NAMALWA (cell line): ENCODE measurements at regions not wholly inside any gene's neighbourhood (a gene's known extent, or its start where the extent isn't known, plus 50 kb on each side); places are given as distances from the start of the nearest gene placed in this dataset.
"Not testable (repeated sequence)": the region's sequence is repeated elsewhere in the genome, so short reads cannot be mapped to it uniquely, and the experiment has no call there.

ENCODE experiments used
- DNase-seq: peaks from one replicate; pipeline ENCODE4 v3.0.0-alpha.2; 2015; ENCODE audit warnings: low spot score

DNA sequence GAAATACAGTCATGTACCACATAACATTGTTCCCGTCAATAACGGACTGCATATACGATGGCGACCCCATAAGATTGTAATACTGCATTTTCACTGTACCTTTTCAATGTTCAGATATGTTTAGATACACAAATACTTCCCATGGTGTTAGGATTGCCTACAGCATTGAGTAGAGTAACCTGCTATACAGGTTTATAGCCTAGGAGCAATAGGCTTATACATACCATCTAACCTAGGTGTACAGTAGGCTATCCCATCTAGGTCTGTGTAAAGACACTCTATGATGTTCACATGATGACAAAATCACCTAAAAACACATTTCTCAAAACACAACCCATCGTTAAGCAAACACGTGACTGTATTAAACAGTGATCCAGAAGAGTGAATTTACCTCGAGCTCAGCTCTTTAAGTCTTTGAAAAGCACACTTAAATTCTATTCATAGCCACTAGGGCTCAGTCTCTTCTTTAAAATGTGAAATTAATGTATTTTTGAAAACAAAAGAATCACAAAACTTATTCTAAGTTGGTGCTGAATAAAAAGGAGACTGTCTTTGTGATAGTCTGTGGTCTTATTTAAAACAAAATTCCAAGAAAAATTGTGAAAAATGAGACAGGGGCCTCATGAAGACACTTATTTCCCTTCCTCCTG lies 239.1 kb upstream of the ARID2 start:
- no peak for DNase-seq

DNA sequence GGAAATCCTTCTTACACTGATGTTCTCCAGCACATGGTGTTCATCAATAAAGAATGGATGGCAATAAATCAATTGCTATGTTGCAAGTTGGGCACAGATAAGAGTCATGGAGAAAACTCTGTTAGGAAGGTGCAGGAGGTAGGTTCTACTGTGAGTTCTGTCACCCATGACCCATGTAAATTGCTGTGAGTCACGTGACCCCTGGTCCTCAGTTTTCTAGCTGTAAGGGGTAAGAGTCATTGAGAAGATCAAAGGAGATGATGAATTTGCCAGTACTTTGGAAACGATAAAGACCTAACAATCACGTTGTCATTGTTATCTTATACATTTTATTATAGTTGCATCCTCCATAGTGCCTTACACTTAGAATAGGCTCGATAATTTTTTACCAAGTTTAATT lies 235.2 kb upstream of the ARID2 start:
- no peak for DNase-seq

DNA sequence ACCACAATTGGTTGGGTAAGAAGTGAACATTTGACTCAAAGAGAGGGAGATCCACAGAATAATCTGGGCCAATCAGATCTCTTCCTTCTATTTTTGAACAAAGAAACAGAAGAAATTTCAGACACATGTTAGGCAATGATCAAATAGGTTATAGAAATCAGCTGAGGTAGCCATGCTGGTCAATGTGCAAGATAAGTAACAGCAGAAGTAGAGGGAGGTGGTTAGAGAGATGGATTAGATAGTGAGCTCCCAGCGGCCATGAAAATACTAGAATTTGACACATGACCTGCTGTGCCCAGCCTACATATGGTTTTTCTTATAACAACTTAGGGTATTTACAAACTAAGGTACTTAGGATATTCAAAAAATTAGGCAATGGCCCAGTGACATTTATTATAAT lies 230.9 kb upstream of the ARID2 start:
- DNase-seq, result no peak

DNA sequence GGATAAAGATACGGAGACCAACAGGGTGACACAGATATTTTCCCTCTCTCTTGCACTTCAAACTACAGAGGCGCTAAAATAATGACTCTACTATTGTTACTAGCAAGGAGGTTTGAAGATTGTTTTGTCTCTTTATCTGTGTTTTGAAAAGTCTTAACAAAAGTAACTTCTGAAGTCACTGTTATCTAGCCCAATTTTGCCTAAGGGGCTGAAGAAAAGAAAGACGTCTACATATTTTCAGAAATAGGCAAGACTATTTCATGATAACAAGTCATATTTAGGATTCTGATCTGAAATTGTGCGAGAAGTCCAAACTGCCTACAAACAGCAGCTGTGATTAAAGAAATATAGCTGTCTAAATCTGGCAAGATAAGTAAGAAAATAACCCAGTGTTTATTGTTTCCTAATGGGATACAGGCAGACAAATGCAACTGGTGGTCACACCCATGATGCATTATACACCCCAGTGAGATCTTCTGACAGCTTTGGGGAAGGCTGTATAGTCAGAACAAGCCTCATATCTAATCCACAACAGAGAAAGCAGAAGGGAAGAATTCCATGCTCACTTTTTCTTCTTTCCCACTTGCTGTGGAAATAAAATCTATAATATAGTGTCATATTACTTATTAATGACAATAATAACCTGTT lies 226.9 kb upstream of the ARID2 start:
- DNase-seq, result no peak

DNA sequence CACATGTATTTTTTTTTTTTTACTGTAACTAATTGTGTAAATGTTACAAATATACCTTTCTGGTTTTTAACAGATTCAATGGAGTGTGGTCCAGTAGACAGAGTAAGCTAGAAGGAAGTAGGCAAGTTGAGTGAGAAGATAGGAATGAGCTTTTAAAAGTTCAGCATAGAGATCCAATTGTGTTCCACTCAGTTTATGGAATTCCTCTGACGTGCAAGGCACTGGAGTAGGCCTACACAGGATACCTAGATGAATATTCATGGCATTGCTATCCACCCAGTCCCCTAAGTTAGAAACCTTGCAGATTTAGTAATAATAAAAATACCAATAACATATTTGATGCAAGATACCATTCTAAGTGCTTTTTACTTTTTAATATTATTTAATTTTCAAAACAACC lies 225.6 kb upstream of the ARID2 start:
- no peak for DNase-seq

DNA sequence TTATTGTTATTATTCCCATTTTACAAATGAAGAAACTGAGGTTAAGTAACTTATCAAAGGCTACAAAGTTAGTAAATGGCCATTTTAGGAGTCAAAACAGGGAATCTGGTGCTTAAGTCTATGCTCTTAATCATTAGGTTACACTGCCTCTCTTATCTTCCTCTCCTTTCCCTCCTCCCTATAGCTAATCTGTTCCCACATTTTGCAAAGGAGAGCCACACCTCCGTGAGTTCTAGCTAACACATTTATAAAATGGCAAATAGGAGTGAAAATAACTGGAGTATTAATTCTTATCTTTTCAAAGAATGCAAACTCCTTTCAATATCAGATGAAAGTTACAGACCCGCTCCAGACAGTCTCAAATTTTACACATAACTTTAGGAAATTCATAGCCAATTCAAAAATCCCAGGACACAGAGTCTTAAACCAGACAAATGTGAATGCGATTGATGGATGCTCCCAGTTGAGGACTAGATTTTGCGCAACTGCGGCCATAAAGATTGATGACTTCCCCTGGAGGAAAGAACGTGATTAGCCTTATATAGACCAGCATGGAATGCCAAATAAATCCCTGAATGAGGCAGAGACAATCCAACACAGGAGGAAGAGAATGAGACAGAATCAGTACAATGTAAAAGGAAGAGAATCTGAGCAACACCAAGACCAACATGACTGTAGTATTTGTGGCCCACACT lies 225.0 kb upstream of the ARID2 start:
- DNase-seq, result no peak

DNA sequence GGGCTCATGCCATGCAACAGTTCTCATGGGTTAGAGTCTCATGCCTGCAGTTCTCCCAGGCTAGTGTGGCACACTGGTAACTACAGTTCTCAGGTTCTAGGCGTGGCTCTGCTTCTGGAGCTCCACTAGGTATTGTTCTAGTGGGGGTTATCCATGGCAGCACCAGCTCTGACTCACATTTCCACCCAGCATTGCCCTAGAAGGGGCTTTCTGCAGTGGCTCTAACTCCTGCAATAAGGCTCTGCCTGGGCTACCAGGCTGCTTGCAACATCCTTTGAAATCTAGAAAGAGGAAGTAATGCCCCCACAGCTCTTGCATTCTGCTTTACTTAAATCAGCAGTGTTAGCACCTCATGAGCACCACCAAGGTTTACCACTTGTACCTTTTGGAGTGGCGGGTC lies 220.3 kb upstream of the ARID2 start:
- no peak for DNase-seq

DNA sequence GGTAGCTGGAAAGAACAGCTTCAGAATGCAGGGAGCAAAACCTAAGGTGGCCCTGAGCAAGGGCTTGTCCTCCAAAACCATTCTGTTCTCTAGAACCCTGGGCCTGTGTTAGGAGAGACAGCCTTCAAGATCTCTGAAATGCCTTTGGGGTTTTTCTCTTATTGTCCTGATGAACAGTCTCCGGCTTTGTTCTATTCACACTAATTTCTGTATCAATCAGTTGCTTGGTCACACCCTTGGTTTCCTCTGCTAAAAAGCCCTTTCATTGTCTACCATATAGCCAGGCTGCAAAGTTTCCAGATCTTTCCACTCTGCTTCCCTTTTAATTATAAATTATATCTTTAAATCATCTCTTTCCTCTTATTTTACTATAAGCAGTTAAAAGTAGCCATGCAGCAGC lies 219.9 kb upstream of the ARID2 start:
- no peak for DNase-seq

DNA sequence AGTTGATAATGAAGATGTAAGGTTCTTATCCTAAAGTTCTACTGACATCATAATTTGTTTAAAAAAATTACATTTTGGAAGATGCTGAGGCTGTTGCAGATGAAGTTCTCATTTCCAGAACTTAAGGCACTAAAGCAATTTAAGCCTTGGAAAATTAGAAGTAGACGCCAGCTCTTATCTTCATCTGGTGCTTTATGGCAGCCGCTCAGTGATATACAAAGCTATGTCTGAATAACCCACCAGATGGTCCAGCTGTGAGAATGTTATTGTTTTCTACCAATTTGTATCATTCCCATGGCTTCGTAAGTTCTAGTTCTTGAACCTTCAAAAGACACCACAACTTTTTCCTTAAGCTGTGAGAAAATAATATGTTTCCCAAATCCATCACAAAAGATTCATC lies 212.1 kb upstream of the ARID2 start:
- no peak for DNase-seq

DNA sequence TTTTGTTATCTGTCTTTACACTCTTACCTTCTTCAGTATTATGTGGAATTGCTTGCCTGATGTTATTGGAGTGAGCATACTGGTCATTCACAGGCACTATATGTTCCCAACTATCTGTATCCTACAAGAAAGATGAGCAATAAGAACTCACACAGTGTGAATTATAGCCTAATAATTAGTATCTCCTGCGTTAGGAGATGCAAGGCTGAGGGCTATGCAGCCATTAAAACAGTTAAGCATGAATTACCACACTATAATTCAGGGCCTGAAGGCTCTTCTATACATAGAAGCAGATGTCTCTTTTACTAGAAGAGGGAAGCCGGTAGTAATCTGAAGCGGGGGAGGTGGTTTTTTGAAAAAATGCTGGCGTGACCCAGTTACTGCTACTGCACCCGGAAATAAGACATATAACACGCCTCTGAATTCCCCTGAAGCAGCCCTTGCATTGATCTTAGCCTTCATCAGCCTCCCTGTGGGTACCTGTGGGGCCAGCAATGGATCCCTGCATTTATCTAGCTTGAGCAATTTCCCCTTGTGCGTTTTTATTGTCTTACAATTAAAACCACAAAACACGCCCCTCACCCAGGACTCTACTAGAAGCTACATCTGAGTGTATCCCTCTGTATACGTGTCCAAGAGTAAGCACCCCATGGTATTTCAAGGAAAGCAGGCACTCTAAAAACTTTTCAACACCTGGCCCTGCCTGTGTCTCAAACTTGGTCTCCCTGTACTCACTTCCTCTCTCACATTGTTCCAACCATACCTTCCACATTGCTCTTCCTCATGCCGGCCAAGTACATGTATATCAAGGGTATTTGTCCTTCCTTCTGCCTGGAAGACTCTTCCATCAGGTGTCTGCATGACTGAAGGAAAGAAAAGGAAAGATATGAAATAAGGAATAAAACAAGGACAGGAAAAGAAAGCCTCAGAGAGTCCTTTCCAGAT lies 210.9 kb upstream of the ARID2 start:
- DNase-seq, result no peak

DNA sequence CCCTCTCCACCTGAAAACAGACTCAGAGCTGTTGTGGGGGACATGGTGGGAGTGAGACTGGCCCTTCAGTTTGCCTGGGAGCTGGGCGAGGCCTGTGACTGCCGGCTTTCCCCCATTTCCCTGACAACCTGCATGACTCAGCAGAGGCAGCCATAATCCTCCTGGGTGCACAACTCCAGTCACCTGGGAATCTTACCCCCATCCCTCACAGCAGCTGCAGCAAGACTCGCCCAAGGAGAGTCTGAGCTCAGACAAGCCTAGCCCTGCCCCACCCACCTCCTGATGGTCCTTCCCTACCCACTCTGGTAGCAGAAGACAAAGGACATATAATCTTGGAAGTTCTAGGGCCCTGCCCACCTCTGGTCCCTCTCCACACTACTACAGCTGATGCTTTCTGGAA lies 207.3 kb upstream of the ARID2 start:
- no peak for DNase-seq

DNA sequence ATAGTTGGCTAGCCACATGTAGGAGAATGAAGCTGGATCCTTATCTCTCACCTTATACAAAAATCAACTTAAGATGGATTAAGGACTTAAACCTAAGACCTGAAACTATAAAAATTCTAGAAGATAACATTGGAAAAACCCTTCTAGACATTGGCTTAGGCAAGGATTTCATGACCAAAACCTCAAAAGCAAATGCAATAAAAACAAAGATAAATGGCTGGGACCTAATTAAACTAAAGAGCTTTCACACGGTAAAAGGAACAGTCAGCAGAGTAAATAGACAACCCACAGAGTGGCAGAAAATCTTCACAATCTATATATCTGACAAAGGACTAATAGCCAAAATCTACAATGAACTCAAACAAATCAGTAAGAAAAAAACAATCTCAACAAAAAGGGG lies 202.7 kb upstream of the ARID2 start:
- not testable (repeated sequence) for DNase-seq

DNA sequence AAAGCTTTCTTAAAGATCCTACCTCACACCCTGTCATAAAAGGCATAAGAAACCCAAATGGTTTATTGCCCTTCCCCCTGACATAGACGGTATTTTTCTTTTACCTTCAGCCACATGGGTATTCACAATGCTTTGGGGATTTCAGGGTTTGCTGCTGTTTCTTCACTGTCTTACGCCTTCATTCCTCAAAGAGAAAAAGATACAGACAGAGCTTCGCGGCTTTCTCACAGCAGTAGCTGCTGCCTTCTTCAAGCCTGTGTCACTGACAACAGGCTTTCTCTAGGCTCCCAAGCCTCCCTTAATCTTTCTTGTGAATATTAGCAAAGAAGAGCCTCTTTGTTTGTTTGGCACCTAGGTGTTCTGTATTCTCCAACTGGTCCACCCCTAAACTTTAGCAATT lies 197.4 kb upstream of the ARID2 start:
- DNase-seq, result no peak

DNA sequence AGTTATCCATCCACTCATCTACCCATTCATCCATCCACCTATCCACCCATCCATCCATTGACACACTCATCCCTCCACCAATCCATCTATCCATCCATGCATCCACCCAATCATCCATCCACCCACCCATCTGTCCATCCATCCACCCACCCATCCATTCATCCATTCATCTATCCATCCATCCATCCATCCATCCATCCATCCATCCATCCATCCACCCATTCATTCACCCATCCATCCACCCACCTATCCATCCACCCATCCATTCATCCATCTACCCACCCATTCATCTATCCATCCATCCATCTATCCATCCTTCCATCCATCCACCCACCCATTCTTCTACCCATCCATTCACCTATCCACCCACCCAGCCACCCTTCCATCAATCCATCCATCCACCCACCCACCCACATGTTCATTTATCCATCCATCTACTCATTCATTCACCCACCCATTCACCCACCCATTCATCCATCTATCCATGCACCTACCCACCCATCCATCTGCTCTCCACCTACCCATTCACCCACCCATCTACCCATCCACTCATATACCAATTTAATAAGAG lies 193.8 kb upstream of the ARID2 start:
- no peak for DNase-seq

DNA sequence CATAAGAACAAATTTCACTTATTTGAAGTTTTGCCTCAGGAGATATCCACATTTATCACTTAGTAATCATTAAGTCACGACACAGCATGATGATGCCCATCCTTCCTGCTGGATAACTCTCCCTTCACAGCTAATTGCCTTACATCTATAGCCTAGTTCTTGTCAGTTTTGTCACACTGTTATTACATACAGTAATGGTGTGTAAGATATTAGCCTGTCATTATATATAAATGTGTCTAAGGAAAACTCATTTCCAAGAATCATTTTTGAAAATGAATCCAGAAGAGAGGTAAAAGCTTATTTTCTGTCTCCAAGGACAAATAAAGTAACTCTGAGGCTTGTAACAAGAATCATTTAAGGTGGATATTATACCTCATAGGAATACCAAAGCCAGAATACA lies 193.2 kb upstream of the ARID2 start:
- DNase-seq, result no peak

DNA sequence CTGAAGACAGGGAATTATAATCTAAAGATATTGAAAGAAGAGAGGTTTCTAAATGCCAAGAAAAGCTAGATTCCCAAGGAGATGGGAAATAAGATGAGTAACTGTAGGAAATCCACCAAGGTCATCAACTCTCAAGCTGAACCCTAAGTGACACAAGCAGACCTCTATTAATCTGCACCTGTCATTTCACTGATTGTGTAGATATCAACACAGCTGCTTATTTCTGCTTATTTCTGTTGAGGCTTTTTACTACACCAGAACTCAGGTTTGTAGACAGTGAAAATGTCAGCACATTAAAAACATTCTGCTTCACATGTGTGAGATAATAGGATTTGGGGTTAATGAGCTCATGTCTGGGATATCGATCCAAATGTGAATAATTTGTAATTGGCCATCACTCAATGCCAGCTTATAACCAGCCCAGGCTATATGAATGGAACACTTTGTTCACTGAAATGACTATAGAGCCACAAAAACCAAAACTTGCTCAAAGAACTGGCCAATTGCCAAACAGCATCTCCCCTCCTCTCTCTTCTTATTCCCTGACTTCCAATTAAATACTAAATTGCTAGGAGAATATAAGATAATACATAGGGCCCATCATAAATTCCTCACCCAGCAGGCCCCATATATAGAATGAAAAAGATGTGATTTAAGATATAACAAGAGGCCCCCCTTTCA lies 188.7 kb upstream of the ARID2 start:
- DNase-seq, result no peak

DNA sequence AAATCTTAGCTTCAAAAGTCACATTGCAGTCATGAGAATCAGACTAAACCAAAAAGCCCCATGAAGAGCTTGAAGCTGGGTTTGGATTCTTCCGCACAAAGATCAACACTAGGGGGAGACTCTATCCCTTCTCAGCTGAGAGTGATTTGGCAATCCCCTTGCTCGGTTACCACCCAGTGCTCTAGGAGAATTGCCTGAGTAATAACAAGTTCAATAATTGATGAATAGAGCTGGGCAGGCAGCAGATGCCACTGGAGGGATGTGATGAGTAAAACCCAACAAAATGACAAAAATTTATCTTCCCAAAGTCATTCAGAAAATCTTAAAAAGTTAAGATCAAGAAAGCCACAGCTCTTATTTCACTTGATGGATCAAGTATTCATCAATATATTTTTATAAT lies 185.6 kb upstream of the ARID2 start:
- peak; percentile 85 for DNase-seq

DNA sequence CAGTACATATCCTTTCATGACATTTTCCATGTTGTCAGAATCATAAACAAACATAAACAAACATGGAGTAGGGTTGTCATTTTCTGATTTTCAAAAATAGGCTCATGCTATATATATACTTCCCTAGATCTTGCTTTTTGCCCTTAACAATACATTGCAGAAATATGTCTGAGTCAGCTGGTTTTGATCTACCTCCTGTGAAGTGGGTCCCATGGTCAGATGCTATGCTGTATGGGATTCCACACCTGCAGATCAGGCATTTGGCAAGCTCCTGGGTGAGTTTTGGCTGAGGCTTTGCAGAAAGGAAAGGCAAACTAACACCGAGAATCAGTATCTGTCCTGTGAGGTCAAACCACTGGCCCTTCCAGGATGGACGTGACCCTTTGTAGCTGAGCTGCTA lies 183.0 kb upstream of the ARID2 start:
- DNase-seq, result no peak

DNA sequence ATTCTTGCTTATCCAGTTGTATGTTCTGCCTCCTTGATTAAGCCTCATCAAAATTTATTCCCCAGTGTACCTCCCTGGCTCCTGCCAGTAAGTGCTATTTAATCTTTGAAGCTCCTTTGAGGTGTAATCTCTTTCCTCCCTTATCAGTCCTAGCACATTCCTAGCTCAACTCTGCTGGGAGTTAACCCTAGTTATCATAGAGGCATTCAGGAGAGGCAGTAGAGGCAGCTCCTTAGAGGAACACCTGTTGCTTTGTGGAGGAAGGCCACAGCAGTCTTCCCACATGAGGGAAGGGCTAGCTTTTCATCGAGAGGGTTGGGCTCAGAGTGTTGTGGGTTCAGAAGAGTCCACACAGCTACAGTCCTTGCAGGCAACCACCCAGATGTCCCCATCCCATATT lies 182.4 kb upstream of the ARID2 start:
- DNase-seq, result no peak

DNA sequence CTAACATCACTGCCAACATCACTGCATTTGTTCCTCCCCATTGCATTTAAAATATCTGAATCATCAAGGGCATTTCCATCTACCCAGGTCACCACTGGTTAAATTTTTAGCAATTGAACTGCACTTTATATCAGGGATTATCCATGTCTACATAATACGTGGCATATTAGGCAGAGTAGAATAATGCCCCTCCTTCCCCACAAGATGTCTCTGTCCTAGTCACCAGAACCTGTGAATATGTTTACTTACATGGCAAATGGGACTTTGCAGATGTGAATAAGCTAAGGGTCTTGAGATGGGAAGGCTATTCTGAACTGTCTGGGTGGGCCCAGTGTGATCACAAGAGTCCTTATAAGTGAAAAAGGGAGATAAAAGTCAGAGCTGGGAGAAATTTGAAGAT lies 181.7 kb upstream of the ARID2 start:
- peak; percentile 14 for DNase-seq

DNA sequence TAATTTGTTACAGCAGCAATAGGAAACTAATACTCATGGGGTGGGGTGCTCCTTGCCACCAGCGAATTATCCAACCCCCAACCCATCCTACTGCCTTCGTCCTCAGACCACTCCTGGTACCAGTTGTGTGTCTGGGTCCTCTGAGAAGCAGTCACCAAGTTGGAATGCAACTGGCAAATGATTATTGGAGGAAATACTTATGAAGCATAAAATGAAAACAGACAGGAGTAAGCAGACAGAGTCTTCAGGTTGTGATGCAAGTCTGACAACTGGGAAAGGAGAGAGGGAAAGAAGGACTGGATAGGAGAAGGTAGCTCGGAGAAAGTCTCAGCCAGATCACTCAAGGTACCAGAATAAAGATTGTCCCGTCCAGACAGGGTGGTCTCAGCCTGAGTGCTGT lies 181.1 kb upstream of the ARID2 start:
- DNase-seq, result no peak
